ENCODE measurements at regions not wholly inside any gene's neighbourhood (a gene's known extent, or its start where the extent isn't known, plus 50 kb on each side); places are given as distances from the start of the nearest gene placed in this dataset.

GRCh38 chr15:98419173-98419780 lies 229.1 kb upstream of the IGF1R start:
- no peak for DNase-seq (ENCODE audit: low read depth)

GRCh38 chr15:98420837-98421236 lies 227.5 kb upstream of the IGF1R start:
- DNase-seq (ENCODE audit: low read depth), result no peak

DNA sequence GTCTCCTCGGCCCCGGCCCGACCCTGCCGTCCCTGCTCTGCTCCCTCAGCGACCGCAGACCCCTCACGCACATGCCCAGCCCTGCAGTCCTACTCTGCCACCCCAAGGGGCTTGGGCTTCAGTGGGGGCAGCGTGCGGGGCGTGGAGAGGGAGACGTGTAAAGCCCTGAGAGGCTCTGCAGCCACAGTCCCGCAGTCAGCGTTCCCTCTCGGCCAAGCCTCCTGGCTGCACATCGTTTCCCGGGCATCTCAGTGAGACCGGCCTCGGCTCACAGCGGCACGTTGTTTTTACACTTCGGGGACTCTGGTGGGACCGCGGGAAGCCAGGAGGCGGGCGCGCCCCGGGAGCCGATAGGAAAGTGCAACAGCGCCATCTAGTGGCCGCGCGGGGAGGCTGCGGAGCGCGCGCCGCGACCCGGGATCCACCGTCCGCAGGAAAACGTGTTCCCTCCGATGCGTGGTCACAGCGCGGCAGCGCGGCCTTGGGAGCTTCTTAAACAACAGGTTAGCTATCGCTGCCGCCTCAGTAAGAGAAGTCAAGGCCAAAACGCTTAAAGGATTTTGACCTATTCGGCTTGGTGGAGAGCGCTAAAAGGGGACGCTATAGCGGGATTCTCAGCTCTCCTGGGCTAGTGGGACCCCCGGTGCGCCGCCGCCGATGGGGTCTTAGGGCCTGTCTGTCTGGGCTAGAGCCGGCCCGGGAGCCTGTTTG lies 226.8 kb upstream of the IGF1R start:
- no peak for DNase-seq (ENCODE audit: low read depth)

GRCh38 chr15:98422130-98422478 lies 226.2 kb upstream of the IGF1R start:
- DNase-seq (ENCODE audit: low read depth), result no peak

DNA sequence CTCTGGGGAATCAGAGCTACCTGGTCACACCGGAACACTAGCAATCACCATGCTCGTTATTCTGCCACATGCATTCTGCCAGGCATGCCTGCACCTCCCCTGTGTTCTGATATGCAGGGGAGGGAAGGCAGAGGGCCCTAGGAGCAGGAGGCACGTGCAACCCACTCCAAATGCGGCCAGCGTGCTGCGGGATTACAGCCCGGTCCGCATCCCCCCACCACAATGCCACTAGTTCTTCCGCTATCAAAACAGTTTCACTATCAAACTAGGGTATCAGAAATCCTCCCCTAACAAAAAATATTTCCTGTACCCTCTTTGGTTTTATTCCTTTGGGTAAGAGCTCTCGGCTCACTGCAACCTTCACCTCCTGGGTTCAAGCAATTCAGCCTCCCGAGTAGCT lies 223.2 kb upstream of the IGF1R start:
- DNase-seq (ENCODE audit: low read depth), result no peak

DNA sequence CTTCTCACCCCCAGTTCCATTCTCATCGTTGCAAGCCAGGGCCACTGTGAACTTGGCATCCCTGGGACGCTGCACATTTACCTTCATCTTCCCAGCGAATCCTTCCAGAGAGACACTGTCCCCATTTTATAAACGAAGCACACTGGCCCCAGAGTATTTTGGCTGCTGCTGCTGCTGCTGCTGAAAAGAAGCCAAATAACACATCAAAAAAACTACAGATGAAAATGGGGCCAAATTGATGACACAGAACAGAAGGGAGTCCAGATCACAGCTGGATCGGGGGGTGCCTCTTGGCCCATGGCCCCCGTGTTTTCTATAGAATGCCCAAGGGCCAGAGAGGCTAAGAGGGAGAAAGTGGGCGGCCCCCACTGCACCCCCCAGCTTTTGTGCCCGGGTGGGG lies 221.0 kb upstream of the IGF1R start:
- DNase-seq (ENCODE audit: low read depth), result no peak

GRCh38 chr15:98428253-98428989 lies 219.9 kb upstream of the IGF1R start:
- peak; percentile 45 for DNase-seq (ENCODE audit: low read depth)

GRCh38 chr15:98431171-98431570 lies 217.2 kb upstream of the IGF1R start:
- no peak for DNase-seq (ENCODE audit: low read depth)

DNA sequence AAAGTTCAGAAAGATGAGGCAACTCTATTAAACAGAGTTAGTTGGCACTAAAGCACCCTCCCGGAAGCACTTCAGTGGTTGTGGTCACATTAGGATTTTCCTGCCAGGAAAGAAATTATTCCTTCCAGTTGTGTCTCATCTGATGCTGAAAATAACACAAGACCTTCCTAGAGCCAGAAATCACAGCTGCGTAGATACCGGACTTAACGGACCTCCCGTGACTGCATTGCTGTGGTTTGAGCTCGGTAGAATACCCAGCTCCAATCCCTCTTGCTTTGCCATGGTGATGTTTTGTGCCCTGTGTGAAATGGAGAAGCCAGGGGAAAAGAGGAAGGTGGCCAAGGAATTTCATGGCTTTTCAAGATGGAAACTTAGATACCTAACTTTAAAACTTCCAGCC lies 215.0 kb upstream of the IGF1R start:
- DNase-seq (ENCODE audit: low read depth), result peak; percentile 17

GRCh38 chr15:98433856-98434255 lies 214.5 kb upstream of the IGF1R start:
- no peak for DNase-seq (ENCODE audit: low read depth)

DNA sequence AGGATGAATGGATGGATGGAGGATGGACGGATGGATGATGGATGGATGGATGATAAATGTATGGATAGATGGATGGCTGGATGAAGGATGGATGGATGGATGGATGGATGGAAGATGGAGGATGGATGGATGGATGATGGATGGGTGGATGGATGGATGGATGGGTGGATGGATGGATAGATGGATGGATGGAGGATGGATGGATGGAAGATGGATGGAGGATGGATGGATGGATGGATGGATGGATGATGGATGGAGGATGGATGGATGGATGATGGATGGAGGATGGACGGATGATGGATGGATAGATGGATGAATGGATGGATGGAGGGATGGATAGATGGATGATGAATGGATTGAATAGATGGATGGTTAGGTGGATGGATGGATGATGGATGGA lies 210.6 kb upstream of the IGF1R start:
- DNase-seq (ENCODE audit: low read depth), result no peak

DNA sequence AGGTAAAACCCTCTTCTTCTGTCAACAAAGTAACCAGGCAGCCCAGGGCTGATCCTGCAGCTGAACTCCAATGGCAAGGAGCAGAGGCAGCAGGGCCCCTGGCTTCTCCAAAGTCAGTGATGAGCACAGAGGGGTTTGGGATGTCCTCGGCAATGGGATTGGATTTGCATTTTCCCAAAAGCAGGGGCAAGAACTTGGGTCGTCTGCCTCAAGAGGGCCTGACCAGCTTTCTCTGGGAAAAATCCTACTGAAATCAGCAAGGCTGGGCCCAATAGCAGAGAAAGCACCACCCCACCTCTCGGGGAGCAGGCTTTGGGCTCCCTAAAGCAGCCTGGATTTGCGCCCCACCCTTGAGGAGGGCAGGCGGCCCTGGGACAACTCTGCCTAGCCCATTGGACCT lies 210.0 kb upstream of the IGF1R start:
- no peak for DNase-seq (ENCODE audit: low read depth)

GRCh38 chr15:98438907-98439306 lies 209.4 kb upstream of the IGF1R start:
- DNase-seq (ENCODE audit: low read depth), result no peak

- DNase-seq (ENCODE audit: low read depth), result no peak
These were observed 208.8 kb upstream of the IGF1R start for GRCh38 chr15:98439523-98439942.

DNA sequence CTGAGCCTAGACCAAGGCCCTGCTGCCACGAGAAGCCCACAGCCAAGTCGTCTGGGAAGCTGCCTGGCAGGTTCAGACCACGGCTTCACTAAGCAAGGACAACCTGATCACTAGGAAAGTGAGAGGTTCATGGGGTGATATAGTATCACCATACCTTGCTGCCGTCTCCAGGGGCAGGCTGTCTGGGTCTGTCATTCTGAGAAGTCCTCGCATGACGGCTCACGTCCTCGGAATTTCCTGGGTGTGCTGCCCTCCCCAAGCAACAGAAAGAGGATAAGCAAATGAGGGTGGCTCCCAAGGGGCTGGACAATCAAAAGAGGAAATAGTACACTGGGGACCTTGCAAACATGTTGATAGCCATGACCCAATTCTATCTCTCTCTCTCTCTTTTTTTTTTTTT lies 207.4 kb upstream of the IGF1R start:
- no peak for DNase-seq (ENCODE audit: low read depth)

DNA sequence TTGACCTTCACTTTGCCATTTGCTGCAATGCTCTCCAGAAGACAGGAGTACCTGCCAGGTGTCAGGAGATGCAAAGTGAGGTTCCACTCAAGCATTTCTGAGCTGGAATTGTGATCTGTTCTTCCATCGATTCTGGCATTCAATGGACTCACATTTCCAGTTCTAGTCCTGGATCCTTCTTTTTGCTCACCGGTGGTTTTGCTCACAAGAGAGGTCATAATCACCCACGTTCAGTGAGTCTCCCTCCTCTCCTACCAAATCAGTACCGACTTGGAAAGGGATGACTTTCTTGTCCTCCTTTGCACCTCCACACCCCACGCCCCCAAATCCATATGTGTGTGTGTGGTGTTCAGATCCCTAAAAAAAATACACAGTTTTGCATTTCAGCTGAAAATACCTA lies 206.7 kb upstream of the IGF1R start:
- DNase-seq (ENCODE audit: low read depth), result no peak

- DNase-seq (ENCODE audit: low read depth), result peak; percentile 56
These were observed 205.9 kb upstream of the IGF1R start for GRCh38 chr15:98442379-98442833.

GRCh38 chr15:98442901-98443300 lies 205.4 kb upstream of the IGF1R start:
- DNase-seq (ENCODE audit: low read depth), result no peak

- no peak for DNase-seq (ENCODE audit: low read depth)
These were observed 204.8 kb upstream of the IGF1R start for GRCh38 chr15:98443526-98443925.

GRCh38 chr15:98444138-98444537 lies 204.2 kb upstream of the IGF1R start:
- DNase-seq (ENCODE audit: low read depth), result no peak

- no peak for DNase-seq (ENCODE audit: low read depth)
These were observed 203.0 kb upstream of the IGF1R start for GRCh38 chr15:98445315-98445714.

DNA sequence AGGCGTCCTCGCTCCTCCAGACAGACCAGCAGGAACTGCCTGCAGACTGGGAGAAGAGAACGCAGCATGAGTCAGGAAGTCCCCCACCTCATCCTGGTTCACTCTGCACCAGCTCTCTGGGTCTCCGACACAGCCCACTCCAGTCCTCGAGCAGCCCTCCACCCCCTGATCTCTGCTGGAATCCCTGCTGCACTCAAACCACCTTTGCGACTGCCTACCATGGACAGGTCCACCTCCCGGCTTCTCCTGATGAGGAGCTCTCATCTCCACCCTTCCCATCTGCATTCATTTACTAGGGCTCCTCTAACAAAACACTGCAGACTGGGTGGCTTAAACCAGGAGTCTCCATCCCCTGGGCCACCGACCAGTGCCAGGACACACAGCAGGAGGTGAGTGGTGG lies 202.3 kb upstream of the IGF1R start:
- DNase-seq (ENCODE audit: low read depth), result no peak

- no peak for DNase-seq (ENCODE audit: low read depth)
These were observed 201.3 kb upstream of the IGF1R start for GRCh38 chr15:98447069-98447468.

Data from GM04504 (cell line).